HEK293 (cell line): ENCODE measurements at regions not wholly inside any gene's neighbourhood (a gene's known extent, or its start where the extent isn't known, plus 50 kb on each side); places are given as distances from the start of the nearest gene placed in this dataset.

Experiments
- CTCF ChIA-PET: fragments of 350-600 bp; formaldehyde crosslinking; extraction: SDS; loops from one replicate; lab custom pipeline; 2021; ENCODE audit warnings: antibody characterized with exemption; lab: Yijun Ruan, JAX
- POLR2A ChIA-PET: fragments of 300-600 bp; formaldehyde crosslinking; extraction: SDS; loops from one replicate; lab custom pipeline; 2020; ENCODE audit warnings: antibody characterized with exemption, inconsistent platforms; lab: Yijun Ruan, JAX
- H3K27ac ChIP-seq: fragments of 200-500 bp; sonication (Bioruptor generic); 2 replicates; pipeline ENCODE4 v1.5.1; 2014; ENCODE audit warnings: low read depth, low read length, control low read depth, inconsistent platforms; ENCODE audit errors: extremely low read depth
- H3K36me3 ChIP-seq, 2 experiments: fragments of 200-500 bp in 1 of 2; sonication (Bioruptor generic) in 1 of 2; 1 replicate in 1 of 2; 2 replicates in 1 of 2; pipeline ENCODE4 v1.5.1; 2014 to 2017; ENCODE audit warnings: inconsistent platforms in 2 of 2, low read length in 2 of 2; ENCODE audit not compliant: control insufficient read depth in 2 of 2, insufficient read depth in 1 of 2
- H3K4me1 ChIP-seq: fragments of 200-500 bp; sonication (Bioruptor generic); 2 replicates; pipeline ENCODE4 v1.5.1; 2014; ENCODE audit warnings: mild to moderate bottlenecking, low read length, inconsistent platforms; ENCODE audit not compliant: control insufficient read depth, insufficient read depth
- H3K4me3 ChIP-seq: 2 replicates; pipeline ENCODE4 v1.5.1; 2011; ENCODE audit warnings: low read depth, mild to moderate bottlenecking, control low read depth, low read length, moderate library complexity
- H3K9me3 ChIP-seq: fragments of 200-500 bp; sonication (Bioruptor generic); 2 replicates; pipeline ENCODE4 v1.5.1; 2014; ENCODE audit warnings: low read depth, low read length, inconsistent platforms; ENCODE audit not compliant: control insufficient read depth, insufficient read depth
- BCL11B ChIP-seq: fragments of 450-650 bp; formaldehyde crosslinking; IDR thresholded peaks from 2 replicates; pipeline ENCODE4 v1.5.1; 2016; ENCODE audit warnings: low read depth, missing biosample characterization, missing genetic modification characterization
- HOXD13 ChIP-seq: sonication (generic); formaldehyde crosslinking; IDR thresholded peaks from 2 replicates; pipeline ENCODE4 v1.8.0; 2022; ENCODE audit warnings: missing genetic modification reagents, borderline replicate concordance
- MYNN ChIP-seq: fragments of 450-650 bp; formaldehyde crosslinking; IDR thresholded peaks from 2 replicates; pipeline ENCODE4 v1.5.1; 2016; ENCODE audit warnings: missing biosample characterization, missing genetic modification characterization, borderline replicate concordance
- OSR2 ChIP-seq: fragments of 450-650 bp; formaldehyde crosslinking; IDR thresholded peaks from 2 replicates; pipeline ENCODE4 v1.5.1; 2016; ENCODE audit warnings: missing biosample characterization, missing genetic modification characterization
- OVOL3 ChIP-seq: fragments of 450-650 bp; formaldehyde crosslinking; IDR thresholded peaks from 2 replicates; pipeline ENCODE4 v1.5.1; 2016; ENCODE audit warnings: missing biosample characterization, missing genetic modification characterization
- PRDM1 ChIP-seq: fragments of 450-650 bp; formaldehyde crosslinking; IDR thresholded peaks from 2 replicates; pipeline ENCODE4; 2016; ENCODE audit warnings: missing biosample characterization, missing genetic modification characterization
- PRDM6 ChIP-seq: fragments of 450-650 bp; formaldehyde crosslinking; IDR thresholded peaks from 2 replicates; pipeline ENCODE4 v1.5.1; 2017; ENCODE audit warnings: missing biosample characterization, missing genetic modification characterization
- SCRT1 ChIP-seq: fragments of 450-650 bp; formaldehyde crosslinking; IDR thresholded peaks from 2 replicates; pipeline ENCODE4 v1.5.1; 2016; ENCODE audit warnings: missing biosample characterization, missing genetic modification characterization, borderline replicate concordance
- SP2 ChIP-seq: fragments of 450-650 bp; formaldehyde crosslinking; IDR thresholded peaks from 2 replicates; pipeline ENCODE4 v1.5.1; 2016; ENCODE audit warnings: missing biosample characterization, missing genetic modification characterization
- TRIM28 ChIP-seq: IDR thresholded peaks from 2 replicates; pipeline ENCODE4 v1.6.1; 2011; ENCODE audit warnings: low read length, control low read depth, borderline replicate concordance
- ZBTB44 ChIP-seq: fragments of 450-650 bp; IDR thresholded peaks from 2 replicates; pipeline ENCODE4 v1.5.1; 2018; ENCODE audit warnings: missing biosample characterization, mild to moderate bottlenecking, missing genetic modification characterization
- ZFP41 ChIP-seq: fragments of 450-650 bp; formaldehyde crosslinking; IDR thresholded peaks from 2 replicates; pipeline ENCODE4 v1.5.1; 2016; ENCODE audit warnings: missing biosample characterization, missing genetic modification characterization, borderline replicate concordance
- ZNF10 ChIP-seq: fragments of 450-650 bp; formaldehyde crosslinking; IDR thresholded peaks from 2 replicates; pipeline ENCODE4 v1.5.1; 2017; ENCODE audit warnings: missing biosample characterization, missing genetic modification characterization
- ZNF155 ChIP-seq: fragments of 450-650 bp; formaldehyde crosslinking; IDR thresholded peaks from 2 replicates; pipeline ENCODE4 v1.5.1; 2016; ENCODE audit warnings: missing biosample characterization, missing genetic modification characterization
- ZNF223 ChIP-seq: fragments of 450-650 bp; formaldehyde crosslinking; IDR thresholded peaks from 2 replicates; pipeline ENCODE4 v1.5.1; 2016; ENCODE audit warnings: missing biosample characterization, missing genetic modification characterization
- ZNF248 ChIP-seq: fragments of 450-650 bp; formaldehyde crosslinking; IDR thresholded peaks from 2 replicates; pipeline ENCODE4 v1.5.1; 2017; ENCODE audit warnings: missing biosample characterization, missing genetic modification characterization
- ZNF266 ChIP-seq: fragments of 450-650 bp; formaldehyde crosslinking; IDR thresholded peaks from 2 replicates; pipeline ENCODE4 v1.5.1; 2016; ENCODE audit warnings: missing biosample characterization, missing genetic modification characterization, low read depth
- ZNF292 ChIP-seq: fragments of 450-650 bp; formaldehyde crosslinking; IDR thresholded peaks from 2 replicates; pipeline ENCODE4 v1.5.1; 2016; ENCODE audit warnings: low read depth, missing biosample characterization, missing genetic modification characterization, borderline replicate concordance
- ZNF423 ChIP-seq: fragments of 450-650 bp; formaldehyde crosslinking; IDR thresholded peaks from 2 replicates; pipeline ENCODE4 v1.5.1; 2016; ENCODE audit warnings: missing biosample characterization, missing genetic modification characterization
- ZNF48 ChIP-seq: fragments of 450-650 bp; formaldehyde crosslinking; IDR thresholded peaks from 2 replicates; pipeline ENCODE4 v1.5.1; 2016; ENCODE audit warnings: missing biosample characterization, missing genetic modification characterization
- ZNF514 ChIP-seq: fragments of 450-650 bp; formaldehyde crosslinking; IDR thresholded peaks from 2 replicates; pipeline ENCODE4 v1.5.1; 2016; ENCODE audit warnings: missing biosample characterization, missing genetic modification characterization
- ZNF585B ChIP-seq: fragments of 450-650 bp; formaldehyde crosslinking; IDR thresholded peaks from 2 replicates; pipeline ENCODE4 v1.5.1; 2016; ENCODE audit warnings: missing biosample characterization, missing genetic modification characterization
- ZNF707 ChIP-seq: fragments of 450-650 bp; formaldehyde crosslinking; IDR thresholded peaks from 2 replicates; pipeline ENCODE4 v1.5.1; 2016; ENCODE audit warnings: missing biosample characterization, missing genetic modification characterization
- ZSCAN23 ChIP-seq: fragments of 450-650 bp; formaldehyde crosslinking; IDR thresholded peaks from 2 replicates; pipeline ENCODE4 v1.5.1; 2016; ENCODE audit warnings: missing biosample characterization, missing genetic modification characterization

- no peaks in the 10 kb centered on the region for H3K4me1 ChIP-seq
- no peak for TF ChIP-seq ZNF292 (tag by site-specific recombination)
- TF ChIP-seq ZNF10 (tag by site-specific recombination) = no peak
- TF ChIP-seq ZNF514 (tag by site-specific recombination) = no peak
- no peak for TF ChIP-seq ZFP41 (tag by site-specific recombination)
- no peak for TF ChIP-seq ZNF223 (tag by site-specific recombination)
- no peak for TF ChIP-seq ZNF585B
- no peak for TF ChIP-seq TRIM28
- no peak for TF ChIP-seq ZNF423 (tag by site-specific recombination)
- TF ChIP-seq ZNF707 (tag by site-specific recombination) = no peak
- TF ChIP-seq MYNN = no peak
- TF ChIP-seq PRDM1 = no peak
- TF ChIP-seq BCL11B (tag by site-specific recombination) = no peak
- no peak overlapping the region for H3K4me3 ChIP-seq
- CTCF ChIA-PET = interaction anchor here (0.6 kb wide), 1 partner anchor 69 kb away, joined by 3 read pairs; no protein-coding TSS in a partner anchor
- H3K9me3 ChIP-seq = no peaks in the 10 kb centered on the region
- POLR2A ChIA-PET = no interaction called here
- no peak overlapping the region for H3K27ac ChIP-seq
- no peaks in the 10 kb centered on the region for H3K36me3 ChIP-seq
Measured at GRCh38 chr10:78738861-78739260, 329.9 kb upstream of the ZMIZ1 start.

- no peak overlapping the region for H3K27ac ChIP-seq
- H3K9me3 ChIP-seq = no peaks in the 10 kb centered on the region
- no peaks in the 10 kb centered on the region for H3K36me3 ChIP-seq
- no peaks in the 10 kb centered on the region for H3K4me1 ChIP-seq
- H3K4me3 ChIP-seq = no peak overlapping the region
- TF ChIP-seq ZSCAN23 (tag by site-specific recombination) (no peak), SCRT1 (peak; percentile 40; the same call in 1 of the 2 replicates)
- ChIA-PET CTCF (no interaction called here), POLR2A (no interaction called here)
Measured at GRCh38 chr10:78739444-78740053, 329.2 kb upstream of the ZMIZ1 start.

- Histone ChIP-seq H3K27ac (no peak overlapping the region), H3K36me3 (no peaks in the 10 kb centered on the region), H3K4me3 (no peak overlapping the region), H3K4me1 (no peaks in the 10 kb centered on the region), H3K9me3 (no peaks in the 10 kb centered on the region)
- CTCF ChIA-PET = interaction anchor here (0.7 kb wide), 1 partner anchor 1576 kb away, joined by 3 read pairs; no protein-coding TSS in a partner anchor
- POLR2A ChIA-PET = no interaction called here
- TF ChIP-seq ZNF48 (tag by site-specific recombination) = no peak
- TF ChIP-seq, all 188 proteins: peak for 0
Measured at GRCh38 chr10:78740976-78741915, 327.5 kb upstream of the ZMIZ1 start.

- ChIA-PET POLR2A (no interaction called here), CTCF (no interaction called here)
- H3K9me3 ChIP-seq = no peaks in the 10 kb centered on the region
- no peaks in the 10 kb centered on the region for H3K36me3 ChIP-seq
- H3K27ac ChIP-seq = no peak overlapping the region
- H3K4me3 ChIP-seq = no peak overlapping the region
- H3K4me1 ChIP-seq = no peaks in the 10 kb centered on the region
- TF ChIP-seq ZNF266 (tag by site-specific recombination) (no peak), HOXD13 (CRISPR knock-in tag) (no peak), SP2 (tag by site-specific recombination) (no peak), ZNF155 (tag by site-specific recombination) (no peak), OSR2 (tag by site-specific recombination) (no peak), ZBTB44 (tag by site-specific recombination) (no peak), OVOL3 (tag by site-specific recombination) (no peak), PRDM6 (tag by site-specific recombination) (no peak), ZNF248 (tag by site-specific recombination) (no peak)
Measured at GRCh38 chr10:78742406-78742729, 326.4 kb upstream of the ZMIZ1 start.
